SK-N-SH treated with all-trans-retinoic acid at 6 μM for 48 hours (cell line): ENCODE measurements at regions not wholly inside any gene's neighbourhood (a gene's known extent, or its start where the extent isn't known, plus 50 kb on each side); places are given as distances from the start of the nearest gene placed in this dataset.
"Not testable (repeated sequence)": the region's sequence is repeated elsewhere in the genome, so short reads cannot be mapped to it uniquely, and the experiment has no call there.

Experiments
- ATAC-seq: fragments of 200-7000 bp; cut with Tn5 transposase; 3 replicates; pipeline ENCODE4 v1.9.1; 2020; ENCODE audit warnings: mild to moderate bottlenecking, moderate library complexity
- ARNTL ChIP-seq: fragments of 450-650 bp; formaldehyde crosslinking; IDR thresholded peaks from 2 replicates; pipeline ENCODE4 v1.5.0; 2020; ENCODE audit warnings: low read depth, mild to moderate bottlenecking, moderate library complexity, borderline replicate concordance
- BACH2 ChIP-seq: fragments of 250-450 bp; sonication (Bioruptor Pico); IDR thresholded peaks from 2 replicates; pipeline ENCODE4 v1.9.0; 2021; ENCODE audit warnings: mild to moderate bottlenecking, borderline replicate concordance
- CSDC2 ChIP-seq: fragments of 250-450 bp; sonication (Bioruptor Pico); IDR thresholded peaks from 2 replicates; pipeline ENCODE4 v1.5.0; 2020; ENCODE audit warnings: mild to moderate bottlenecking, moderate library complexity
- ESRRG ChIP-seq: fragments of 250-450 bp; sonication (Bioruptor Pico); IDR thresholded peaks from 2 replicates; pipeline ENCODE4 v1.6.1; 2021; ENCODE audit warnings: mild to moderate bottlenecking
- GLIS3 ChIP-seq: fragments of 250-450 bp; sonication (Bioruptor Pico); IDR thresholded peaks from 2 replicates; pipeline ENCODE4 v1.5.0; 2020; ENCODE audit warnings: mild to moderate bottlenecking, moderate library complexity
- ISL1 ChIP-seq: fragments of 250-450 bp; sonication (Bioruptor Pico); IDR thresholded peaks from 2 replicates; pipeline ENCODE4 v2.1.2; 2022; ENCODE audit warnings: mild to moderate bottlenecking, moderate library complexity
- OSR1 ChIP-seq: fragments of 250-450 bp; sonication (Bioruptor Pico); IDR thresholded peaks from 2 replicates; pipeline ENCODE4 v1.8.0; 2022; ENCODE audit warnings: moderate library complexity, mild to moderate bottlenecking, inconsistent platforms
- PPARA ChIP-seq: fragments of 250-450 bp; sonication (Bioruptor Pico); IDR thresholded peaks from 2 replicates; pipeline ENCODE4 v1.5.0; 2020; ENCODE audit warnings: mild to moderate bottlenecking, borderline replicate concordance
- RARB ChIP-seq: fragments of 250-450 bp; sonication (Bioruptor Pico); IDR thresholded peaks from 2 replicates; pipeline ENCODE4 v1.8.0; 2021; ENCODE audit warnings: mild to moderate bottlenecking, moderate library complexity
- SNAI2 ChIP-seq: fragments of 250-450 bp; sonication (Bioruptor Pico); IDR thresholded peaks from 2 replicates; pipeline ENCODE4 v1.5.0; 2020; ENCODE audit warnings: mild to moderate bottlenecking, moderate library complexity
- TOX ChIP-seq: fragments of 250-450 bp; sonication (Bioruptor Pico); IDR thresholded peaks from 2 replicates; pipeline ENCODE4 v1.8.0; 2021; ENCODE audit warnings: mild to moderate bottlenecking, moderate library complexity, borderline replicate concordance
- ZC3H10 ChIP-seq: fragments of 250-450 bp; sonication (Bioruptor Pico); IDR thresholded peaks from 2 replicates; pipeline ENCODE4 v1.5.1; 2021; ENCODE audit warnings: mild to moderate bottlenecking, moderate library complexity
- ZFP3 ChIP-seq: fragments of 250-450 bp; sonication (Bioruptor Pico); IDR thresholded peaks from 2 replicates; pipeline ENCODE4 v1.5.0; 2020; ENCODE audit warnings: mild to moderate bottlenecking, moderate library complexity
- ZFP30 ChIP-seq: fragments of 450-650 bp; formaldehyde crosslinking; IDR thresholded peaks from 2 replicates; pipeline ENCODE4 v1.5.0; 2022; ENCODE audit warnings: mild to moderate bottlenecking, moderate library complexity
- ZNF565 ChIP-seq: fragments of 450-650 bp; formaldehyde crosslinking; conservative IDR thresholded peaks from 2 replicates; pipeline ENCODE4 v1.5.0; 2020; ENCODE audit warnings: low read depth, mild to moderate bottlenecking, moderate library complexity
- ZNF70 ChIP-seq: fragments of 450-650 bp; formaldehyde crosslinking; IDR thresholded peaks from 2 replicates; pipeline ENCODE4 v1.5.0; 2020; ENCODE audit warnings: mild to moderate bottlenecking, moderate library complexity
- ZNF8 ChIP-seq: fragments of 450-650 bp; formaldehyde crosslinking; IDR thresholded peaks from 2 replicates; pipeline ENCODE4 v1.5.0; 2020; ENCODE audit warnings: mild to moderate bottlenecking, moderate library complexity
- TF ChIP-seq, protein P1 (sequence below): fragments of 250-450 bp; sonication (Bioruptor Pico); IDR thresholded peaks from 2 replicates; pipeline ENCODE4 v1.8.0; 2021; ENCODE audit warnings: low read depth, mild to moderate bottlenecking, moderate library complexity, borderline replicate concordance
- TF ChIP-seq, protein P2 (sequence below): fragments of 250-450 bp; sonication (Bioruptor Pico); IDR thresholded peaks from 2 replicates; pipeline ENCODE4 v1.5.1; 2020; ENCODE audit warnings: low read depth, mild to moderate bottlenecking, moderate library complexity
- TF ChIP-seq, protein P3 (sequence below): fragments of 250-450 bp; sonication (Bioruptor Pico); IDR thresholded peaks from 2 replicates; pipeline ENCODE4 v1.8.0; 2020; ENCODE audit warnings: mild to moderate bottlenecking, moderate library complexity, borderline replicate concordance
- TF ChIP-seq, protein P4 (sequence below): fragments of 250-450 bp; sonication (Bioruptor Pico); IDR thresholded peaks from 2 replicates; pipeline ENCODE4 v1.5.0; 2020; ENCODE audit warnings: mild to moderate bottlenecking, moderate library complexity
- TF ChIP-seq, protein P5 (sequence below): fragments of 250-450 bp; sonication (Bioruptor Pico); IDR thresholded peaks from 2 replicates; pipeline ENCODE4 v1.5.1; 2021; ENCODE audit warnings: mild to moderate bottlenecking, moderate library complexity

DNA sequence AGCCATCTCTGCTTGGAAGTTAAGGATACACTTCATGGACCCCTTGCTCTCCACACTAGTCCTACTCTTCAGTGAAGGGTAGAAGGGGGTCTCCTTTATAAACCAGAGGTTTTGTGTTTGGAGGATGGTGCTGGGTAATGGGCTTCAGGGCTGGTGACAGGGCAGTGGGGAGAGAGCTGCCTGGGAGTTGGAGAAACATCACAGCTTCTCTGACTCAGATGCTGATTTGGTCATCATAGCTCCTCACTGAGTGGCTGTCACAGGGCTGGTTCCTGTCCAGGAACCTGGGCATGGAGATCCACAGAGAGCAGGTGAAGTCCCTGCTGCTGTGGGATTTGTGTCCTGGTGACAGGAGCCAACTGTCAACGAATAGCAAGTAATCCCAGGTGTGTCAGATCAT, 333.9 kb upstream of the ATP10A start:
- TF ChIP-seq TOX = no peak
- TF ChIP-seq RARB (CRISPR knock-in tag) = no peak
- no peak for TF ChIP-seq BACH2 (CRISPR knock-in tag)
- no peak for ATAC-seq

DNA sequence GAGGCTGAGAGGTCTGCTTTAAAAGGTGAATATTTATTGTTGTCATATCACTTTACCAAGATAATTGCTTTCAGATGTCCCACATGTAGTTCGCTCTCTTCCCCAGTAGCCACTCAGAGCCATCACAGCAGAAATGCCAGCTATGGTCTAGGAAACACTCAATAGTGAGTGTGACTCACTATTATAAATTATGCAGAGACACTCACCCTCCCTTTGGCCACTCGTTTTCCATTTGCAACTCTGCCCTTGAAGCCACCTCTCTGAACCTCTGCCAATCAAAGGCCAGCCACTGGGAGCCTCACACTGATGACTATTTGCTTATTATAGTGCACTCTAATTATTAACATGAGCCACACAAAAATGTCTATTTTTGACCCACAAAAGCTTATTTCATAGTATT, 328.1 kb upstream of the ATP10A start:
- no peak for ATAC-seq
- TF ChIP-seq BACH2 (CRISPR knock-in tag) (no peak), ISL1 (CRISPR knock-in tag) (no peak), PPARA (CRISPR knock-in tag) (no peak), ZFP30 (CRISPR knock-in tag) (no peak), RARB (CRISPR knock-in tag) (no peak), TOX (no peak), ARNTL (CRISPR knock-in tag) (no peak), GLIS3 (no peak), SNAI2 (no peak), ESRRG (CRISPR knock-in tag) (no peak), ZNF70 (CRISPR knock-in tag) (no peak), ZFP3 (no peak), CSDC2 (no peak), ZNF8 (CRISPR knock-in tag) (no peak), OSR1 (CRISPR knock-in tag) (no peak)
- TF ChIP-seq, protein P1, sequence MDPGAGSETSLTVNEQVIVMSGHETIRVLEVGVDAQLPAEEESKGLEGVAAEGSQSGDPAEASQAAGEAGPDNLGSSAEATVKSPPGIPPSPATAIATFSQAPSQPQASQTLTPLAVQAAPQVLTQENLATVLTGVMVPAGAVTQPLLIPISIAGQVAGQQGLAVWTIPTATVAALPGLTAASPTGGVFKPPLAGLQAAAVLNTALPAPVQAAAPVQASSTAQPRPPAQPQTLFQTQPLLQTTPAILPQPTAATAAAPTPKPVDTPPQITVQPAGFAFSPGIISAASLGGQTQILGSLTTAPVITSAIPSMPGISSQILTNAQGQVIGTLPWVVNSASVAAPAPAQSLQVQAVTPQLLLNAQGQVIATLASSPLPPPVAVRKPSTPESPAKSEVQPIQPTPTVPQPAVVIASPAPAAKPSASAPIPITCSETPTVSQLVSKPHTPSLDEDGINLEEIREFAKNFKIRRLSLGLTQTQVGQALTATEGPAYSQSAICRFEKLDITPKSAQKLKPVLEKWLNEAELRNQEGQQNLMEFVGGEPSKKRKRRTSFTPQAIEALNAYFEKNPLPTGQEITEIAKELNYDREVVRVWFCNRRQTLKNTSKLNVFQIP (CRISPR knock-in tag) = no peak
- TF ChIP-seq, protein P2, sequence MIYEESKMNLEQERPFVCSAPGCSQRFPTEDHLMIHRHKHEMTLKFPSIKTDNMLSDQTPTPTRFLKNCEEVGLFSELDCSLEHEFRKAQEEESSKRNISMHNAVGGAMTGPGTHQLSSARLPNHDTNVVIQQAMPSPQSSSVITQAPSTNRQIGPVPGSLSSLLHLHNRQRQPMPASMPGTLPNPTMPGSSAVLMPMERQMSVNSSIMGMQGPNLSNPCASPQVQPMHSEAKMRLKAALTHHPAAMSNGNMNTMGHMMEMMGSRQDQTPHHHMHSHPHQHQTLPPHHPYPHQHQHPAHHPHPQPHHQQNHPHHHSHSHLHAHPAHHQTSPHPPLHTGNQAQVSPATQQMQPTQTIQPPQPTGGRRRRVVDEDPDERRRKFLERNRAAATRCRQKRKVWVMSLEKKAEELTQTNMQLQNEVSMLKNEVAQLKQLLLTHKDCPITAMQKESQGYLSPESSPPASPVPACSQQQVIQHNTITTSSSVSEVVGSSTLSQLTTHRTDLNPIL (CRISPR knock-in tag) = no peak
- TF ChIP-seq, protein P3, sequence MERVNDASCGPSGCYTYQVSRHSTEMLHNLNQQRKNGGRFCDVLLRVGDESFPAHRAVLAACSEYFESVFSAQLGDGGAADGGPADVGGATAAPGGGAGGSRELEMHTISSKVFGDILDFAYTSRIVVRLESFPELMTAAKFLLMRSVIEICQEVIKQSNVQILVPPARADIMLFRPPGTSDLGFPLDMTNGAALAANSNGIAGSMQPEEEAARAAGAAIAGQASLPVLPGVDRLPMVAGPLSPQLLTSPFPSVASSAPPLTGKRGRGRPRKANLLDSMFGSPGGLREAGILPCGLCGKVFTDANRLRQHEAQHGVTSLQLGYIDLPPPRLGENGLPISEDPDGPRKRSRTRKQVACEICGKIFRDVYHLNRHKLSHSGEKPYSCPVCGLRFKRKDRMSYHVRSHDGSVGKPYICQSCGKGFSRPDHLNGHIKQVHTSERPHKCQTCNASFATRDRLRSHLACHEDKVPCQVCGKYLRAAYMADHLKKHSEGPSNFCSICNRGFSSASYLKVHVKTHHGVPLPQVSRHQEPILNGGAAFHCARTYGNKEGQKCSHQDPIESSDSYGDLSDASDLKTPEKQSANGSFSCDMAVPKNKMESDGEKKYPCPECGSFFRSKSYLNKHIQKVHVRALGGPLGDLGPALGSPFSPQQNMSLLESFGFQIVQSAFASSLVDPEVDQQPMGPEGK (CRISPR knock-in tag) = no peak
- TF ChIP-seq, protein P4, sequence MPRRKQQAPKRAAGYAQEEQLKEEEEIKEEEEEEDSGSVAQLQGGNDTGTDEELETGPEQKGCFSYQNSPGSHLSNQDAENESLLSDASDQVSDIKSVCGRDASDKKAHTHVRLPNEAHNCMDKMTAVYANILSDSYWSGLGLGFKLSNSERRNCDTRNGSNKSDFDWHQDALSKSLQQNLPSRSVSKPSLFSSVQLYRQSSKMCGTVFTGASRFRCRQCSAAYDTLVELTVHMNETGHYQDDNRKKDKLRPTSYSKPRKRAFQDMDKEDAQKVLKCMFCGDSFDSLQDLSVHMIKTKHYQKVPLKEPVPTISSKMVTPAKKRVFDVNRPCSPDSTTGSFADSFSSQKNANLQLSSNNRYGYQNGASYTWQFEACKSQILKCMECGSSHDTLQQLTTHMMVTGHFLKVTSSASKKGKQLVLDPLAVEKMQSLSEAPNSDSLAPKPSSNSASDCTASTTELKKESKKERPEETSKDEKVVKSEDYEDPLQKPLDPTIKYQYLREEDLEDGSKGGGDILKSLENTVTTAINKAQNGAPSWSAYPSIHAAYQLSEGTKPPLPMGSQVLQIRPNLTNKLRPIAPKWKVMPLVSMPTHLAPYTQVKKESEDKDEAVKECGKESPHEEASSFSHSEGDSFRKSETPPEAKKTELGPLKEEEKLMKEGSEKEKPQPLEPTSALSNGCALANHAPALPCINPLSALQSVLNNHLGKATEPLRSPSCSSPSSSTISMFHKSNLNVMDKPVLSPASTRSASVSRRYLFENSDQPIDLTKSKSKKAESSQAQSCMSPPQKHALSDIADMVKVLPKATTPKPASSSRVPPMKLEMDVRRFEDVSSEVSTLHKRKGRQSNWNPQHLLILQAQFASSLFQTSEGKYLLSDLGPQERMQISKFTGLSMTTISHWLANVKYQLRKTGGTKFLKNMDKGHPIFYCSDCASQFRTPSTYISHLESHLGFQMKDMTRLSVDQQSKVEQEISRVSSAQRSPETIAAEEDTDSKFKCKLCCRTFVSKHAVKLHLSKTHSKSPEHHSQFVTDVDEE = no peak

DNA sequence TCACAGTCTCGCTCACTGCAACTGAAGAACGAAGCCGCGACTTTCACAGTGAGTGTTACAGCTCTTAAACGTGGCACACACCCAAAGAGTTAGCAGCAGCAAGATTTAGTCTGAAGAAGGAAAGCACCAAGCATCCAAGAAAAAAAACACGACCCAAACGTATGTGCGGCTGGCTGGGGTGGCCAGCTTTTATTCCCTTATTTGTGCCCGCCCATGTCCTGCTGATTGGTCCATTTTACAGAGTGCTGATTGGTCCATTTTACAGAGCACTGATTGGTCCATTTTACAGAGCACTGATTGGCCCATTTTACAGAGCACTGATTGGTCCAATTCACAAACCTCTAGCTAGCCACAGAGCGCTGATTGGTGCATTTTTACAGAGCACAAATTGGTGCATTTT, 323.0 kb upstream of the ATP10A start:
- not testable (repeated sequence) for ATAC-seq

DNA sequence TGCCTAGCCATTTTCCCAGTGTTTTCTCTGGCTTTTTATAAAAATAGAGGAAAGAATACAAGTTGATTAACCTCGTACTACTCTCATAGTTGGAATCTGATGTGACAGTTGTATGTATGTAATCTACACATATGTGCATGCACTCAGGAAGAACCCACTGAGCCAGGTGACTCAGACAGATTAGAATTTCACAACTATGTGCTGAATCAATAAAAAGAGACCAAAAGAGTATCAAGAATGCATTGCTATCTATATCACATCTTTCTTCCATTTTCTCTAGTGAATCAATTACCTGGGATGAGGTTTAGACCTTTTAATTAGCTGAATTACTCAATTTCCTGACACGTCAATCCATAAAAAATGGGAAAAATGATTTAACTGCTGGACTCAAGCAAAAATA, 319.3 kb upstream of the ATP10A start:
- ATAC-seq = no peak
- no peak for TF ChIP-seq ZNF70 (CRISPR knock-in tag)
- TF ChIP-seq CSDC2 = no peak
- TF ChIP-seq TOX = no peak
- TF ChIP-seq ESRRG (CRISPR knock-in tag) = no peak
- TF ChIP-seq OSR1 (CRISPR knock-in tag) = no peak
- TF ChIP-seq, protein P1 (CRISPR knock-in tag) = no peak
- no peak for TF ChIP-seq ZNF8 (CRISPR knock-in tag)
- TF ChIP-seq PPARA (CRISPR knock-in tag) = no peak
- TF ChIP-seq, protein P5, sequence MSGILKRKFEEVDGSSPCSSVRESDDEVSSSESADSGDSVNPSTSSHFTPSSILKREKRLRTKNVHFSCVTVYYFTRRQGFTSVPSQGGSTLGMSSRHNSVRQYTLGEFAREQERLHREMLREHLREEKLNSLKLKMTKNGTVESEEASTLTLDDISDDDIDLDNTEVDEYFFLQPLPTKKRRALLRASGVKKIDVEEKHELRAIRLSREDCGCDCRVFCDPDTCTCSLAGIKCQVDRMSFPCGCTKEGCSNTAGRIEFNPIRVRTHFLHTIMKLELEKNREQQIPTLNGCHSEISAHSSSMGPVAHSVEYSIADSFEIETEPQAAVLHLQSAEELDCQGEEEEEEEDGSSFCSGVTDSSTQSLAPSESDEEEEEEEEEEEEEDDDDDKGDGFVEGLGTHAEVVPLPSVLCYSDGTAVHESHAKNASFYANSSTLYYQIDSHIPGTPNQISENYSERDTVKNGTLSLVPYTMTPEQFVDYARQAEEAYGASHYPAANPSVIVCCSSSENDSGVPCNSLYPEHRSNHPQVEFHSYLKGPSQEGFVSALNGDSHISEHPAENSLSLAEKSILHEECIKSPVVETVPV (CRISPR knock-in tag) = no peak
- no peak for TF ChIP-seq RARB (CRISPR knock-in tag)
- TF ChIP-seq ARNTL (CRISPR knock-in tag) = no peak
- no peak for TF ChIP-seq SNAI2
- no peak for TF ChIP-seq ZNF565 (CRISPR knock-in tag)
- TF ChIP-seq, protein P3 (CRISPR knock-in tag) = no peak
- TF ChIP-seq ZC3H10 (CRISPR knock-in tag) = no peak
- TF ChIP-seq, protein P2 (CRISPR knock-in tag) = no peak
